Esophagus muscularis mucosa (tissue), 3 donors: ENCODE measurements at regions not wholly inside any gene's neighbourhood (a gene's known extent, or its start where the extent isn't known, plus 50 kb on each side); places are given as distances from the start of the nearest gene placed in this dataset.

Experiments
- POLR2AphosphoS5 ChIP-seq, 2 donors: sonication (generic); formaldehyde crosslinking; IDR thresholded peaks; one replicate each; pipeline ENCODE4 v1.6.1; 2017; ENCODE audit warnings: antibody characterized with exemption in 2 of 2
- TF ChIP-seq, protein P1 (sequence below), 3 experiments: fragments of 200-600 bp in 2 of 3; fragments of 450-650 bp in 1 of 3; sonication (generic) in 2 of 3; IDR thresholded peaks; one replicate each; pipeline ENCODE4 v1.5.1; 2017 to 2019; ENCODE audit warnings: antibody characterized with exemption in 3 of 3, mild to moderate bottlenecking in 2 of 3, moderate library complexity in 1 of 3

DNA sequence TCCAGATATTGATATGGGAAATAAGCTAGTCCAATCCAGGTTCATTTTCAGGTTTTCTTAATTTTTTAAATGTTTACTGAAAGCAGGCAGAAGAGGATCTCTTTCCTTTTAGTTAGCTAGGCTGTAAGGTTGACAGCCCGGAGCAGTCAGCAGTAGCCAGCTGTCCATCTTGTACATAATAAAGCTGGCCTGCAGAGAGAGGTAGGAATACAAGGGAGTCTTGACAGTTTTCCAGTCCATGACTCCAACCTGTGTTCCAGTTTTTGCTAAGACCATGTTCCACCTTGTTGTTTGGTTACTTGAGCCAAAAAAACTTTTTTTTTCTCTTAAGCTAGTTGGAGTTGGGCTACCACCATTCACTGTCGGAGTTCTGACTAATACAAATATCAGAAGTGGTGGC lies 402.7 kb upstream of the TEX13C start:
- TF ChIP-seq POLR2AphosphoS5 (IDR thresholded peaks at IDR 0.05), result no peak
- TF ChIP-seq, protein P1, sequence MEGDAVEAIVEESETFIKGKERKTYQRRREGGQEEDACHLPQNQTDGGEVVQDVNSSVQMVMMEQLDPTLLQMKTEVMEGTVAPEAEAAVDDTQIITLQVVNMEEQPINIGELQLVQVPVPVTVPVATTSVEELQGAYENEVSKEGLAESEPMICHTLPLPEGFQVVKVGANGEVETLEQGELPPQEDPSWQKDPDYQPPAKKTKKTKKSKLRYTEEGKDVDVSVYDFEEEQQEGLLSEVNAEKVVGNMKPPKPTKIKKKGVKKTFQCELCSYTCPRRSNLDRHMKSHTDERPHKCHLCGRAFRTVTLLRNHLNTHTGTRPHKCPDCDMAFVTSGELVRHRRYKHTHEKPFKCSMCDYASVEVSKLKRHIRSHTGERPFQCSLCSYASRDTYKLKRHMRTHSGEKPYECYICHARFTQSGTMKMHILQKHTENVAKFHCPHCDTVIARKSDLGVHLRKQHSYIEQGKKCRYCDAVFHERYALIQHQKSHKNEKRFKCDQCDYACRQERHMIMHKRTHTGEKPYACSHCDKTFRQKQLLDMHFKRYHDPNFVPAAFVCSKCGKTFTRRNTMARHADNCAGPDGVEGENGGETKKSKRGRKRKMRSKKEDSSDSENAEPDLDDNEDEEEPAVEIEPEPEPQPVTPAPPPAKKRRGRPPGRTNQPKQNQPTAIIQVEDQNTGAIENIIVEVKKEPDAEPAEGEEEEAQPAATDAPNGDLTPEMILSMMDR (IDR thresholded peaks at IDR 0.05), result no peak
